ENCODE measurements at regions not wholly inside any gene's neighbourhood (a gene's known extent, or its start where the extent isn't known, plus 50 kb on each side); places are given as distances from the start of the nearest gene placed in this dataset.

- TF ChIP-seq EZH2 (IDR thresholded peaks at IDR 0.05; ENCODE audit: borderline replicate concordance) (no peak), CTCF (IDR thresholded peaks at IDR 0.05; ENCODE audit: poor library complexity) (no peak)
These were observed 97.5 kb upstream of the VRK1 start for GRCh38 chr14:96699666-96700065.

Measured in hepatocyte (in vitro differentiated cells).